ENCODE measurements at regions not wholly inside any gene's neighbourhood (a gene's known extent, or its start where the extent isn't known, plus 50 kb on each side); places are given as distances from the start of the nearest gene placed in this dataset.
A peak's percentile ranks its signal among the peaks of the same experiment; 100 is the strongest.

DNA sequence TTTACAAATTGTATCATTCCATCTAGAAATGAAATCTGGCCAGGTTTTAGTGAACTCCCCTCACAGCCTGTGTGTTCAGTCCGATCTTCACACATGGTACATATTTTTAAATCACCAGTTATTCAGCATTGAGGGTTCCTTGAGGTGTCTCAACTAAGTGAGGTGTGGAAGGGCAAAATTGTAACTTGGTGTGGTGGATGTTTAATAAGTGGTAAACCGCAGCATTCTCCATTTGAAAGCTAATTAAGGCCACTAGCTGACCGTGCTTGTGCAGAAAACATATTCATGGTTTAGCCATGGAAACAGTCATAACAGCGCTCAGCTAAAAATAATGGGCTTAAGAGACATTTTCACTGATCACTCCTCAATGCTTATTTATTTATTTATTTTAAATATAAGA lies 786.2 kb upstream of the FANCL start:
- DNase-seq: no peak

DNA sequence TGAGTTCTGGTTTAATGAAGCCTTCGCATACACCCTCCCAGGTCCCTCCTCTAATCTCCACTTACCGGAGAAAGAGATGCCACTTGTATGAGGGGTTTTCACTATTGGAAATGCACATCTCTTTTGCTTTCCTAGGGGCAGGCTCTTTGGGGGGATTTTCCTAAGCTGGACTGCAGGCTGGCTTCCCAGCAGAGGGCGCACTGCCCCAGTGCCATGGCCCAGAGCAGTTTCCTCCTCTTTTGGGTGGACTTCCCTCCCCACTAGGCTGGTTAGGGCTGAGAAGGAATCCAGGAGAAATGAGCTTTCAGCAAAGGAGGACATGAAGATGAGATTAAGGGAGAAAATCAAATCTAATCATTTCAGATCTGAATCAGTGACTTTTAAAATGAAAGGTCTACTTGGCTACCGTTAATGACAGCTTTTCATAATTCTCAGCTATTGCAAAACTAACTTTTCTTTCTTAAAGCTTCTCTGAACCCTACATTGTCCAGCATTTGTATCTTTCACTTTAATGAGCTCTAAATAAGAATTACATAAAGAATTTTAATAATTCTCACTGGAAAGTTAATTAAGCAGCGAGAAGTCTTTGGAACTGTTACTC lies 784.1 kb upstream of the FANCL start:
- DNase-seq: no peak

DNA sequence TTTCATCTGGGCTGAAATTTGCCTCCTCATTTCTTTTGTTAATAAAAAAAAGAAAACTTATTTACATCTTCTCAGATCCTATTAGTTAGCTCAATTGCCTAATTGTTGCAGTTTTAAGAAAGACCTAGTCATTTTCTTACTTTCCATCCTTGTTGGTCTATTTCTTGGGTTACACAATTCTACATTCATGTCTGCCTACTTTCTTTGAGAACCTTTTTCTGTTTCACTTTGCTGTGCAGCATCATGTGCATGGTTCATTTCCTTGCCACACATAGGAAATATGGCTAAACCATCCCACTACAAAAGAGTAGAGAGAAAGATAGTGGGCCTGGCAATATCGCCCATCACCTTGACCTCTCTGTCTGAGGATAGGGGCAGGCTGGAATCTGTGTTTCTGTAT lies 780.7 kb upstream of the FANCL start:
- DNase-seq: no peak

DNA sequence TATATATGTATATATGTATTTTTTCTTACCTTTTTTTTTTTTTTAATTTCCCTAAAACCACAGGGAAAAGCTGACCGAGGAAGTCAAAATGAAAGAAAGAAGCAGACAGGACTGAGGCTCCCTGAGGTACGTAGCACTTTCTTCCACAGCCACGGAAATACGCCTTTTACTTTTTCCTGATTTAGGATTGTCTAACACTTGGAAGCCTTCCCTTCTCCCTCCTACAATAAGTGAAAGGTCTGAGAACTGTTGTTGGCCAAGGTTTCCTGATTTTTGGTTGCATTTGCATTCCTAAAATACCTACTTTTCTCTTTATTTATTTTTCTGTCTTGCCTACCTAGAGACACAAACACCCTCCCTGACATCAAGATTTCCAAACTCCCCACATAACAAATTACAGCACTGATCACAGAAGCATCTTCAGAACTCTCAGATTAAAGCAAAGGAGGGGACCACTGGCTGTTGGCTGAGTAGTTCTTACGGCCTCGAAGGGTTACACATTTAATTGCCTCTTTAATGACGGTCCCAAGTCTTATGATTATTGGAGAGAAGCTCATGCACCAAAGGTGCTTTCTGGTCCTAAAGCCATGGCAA lies 778.5 kb upstream of the FANCL start:
- DNase-seq: no peak

GRCh38 chr2:59018737-59019136 lies 777.6 kb upstream of the FANCL start:
- no peak for DNase-seq

- DNase-seq: no peak
These were observed 773.9 kb upstream of the FANCL start for GRCh38 chr2:59015027-59015426.

GRCh38 chr2:59012971-59013370 lies 771.8 kb upstream of the FANCL start:
- no peak for DNase-seq

GRCh38 chr2:59012234-59012633 lies 771.1 kb upstream of the FANCL start:
- DNase-seq: no peak

DNA sequence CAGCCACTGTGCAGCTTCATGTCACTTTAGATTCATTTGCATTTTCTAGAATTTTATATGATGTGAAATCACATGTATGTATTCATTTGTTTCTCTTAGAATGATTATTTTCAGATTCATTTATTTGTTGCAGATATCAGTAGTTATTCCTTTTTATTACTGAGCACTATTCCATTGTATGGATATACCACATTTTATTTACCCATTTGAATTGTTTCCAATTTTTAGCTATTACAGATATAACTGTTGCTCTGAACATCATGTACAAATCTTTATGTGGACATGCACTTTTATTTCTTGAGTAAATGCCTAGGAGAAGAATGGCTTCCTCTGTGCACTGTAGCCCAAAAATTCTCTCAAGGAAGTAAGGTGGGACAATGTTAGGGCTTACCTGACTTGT lies 767.8 kb upstream of the FANCL start:
- DNase-seq: no peak

DNA sequence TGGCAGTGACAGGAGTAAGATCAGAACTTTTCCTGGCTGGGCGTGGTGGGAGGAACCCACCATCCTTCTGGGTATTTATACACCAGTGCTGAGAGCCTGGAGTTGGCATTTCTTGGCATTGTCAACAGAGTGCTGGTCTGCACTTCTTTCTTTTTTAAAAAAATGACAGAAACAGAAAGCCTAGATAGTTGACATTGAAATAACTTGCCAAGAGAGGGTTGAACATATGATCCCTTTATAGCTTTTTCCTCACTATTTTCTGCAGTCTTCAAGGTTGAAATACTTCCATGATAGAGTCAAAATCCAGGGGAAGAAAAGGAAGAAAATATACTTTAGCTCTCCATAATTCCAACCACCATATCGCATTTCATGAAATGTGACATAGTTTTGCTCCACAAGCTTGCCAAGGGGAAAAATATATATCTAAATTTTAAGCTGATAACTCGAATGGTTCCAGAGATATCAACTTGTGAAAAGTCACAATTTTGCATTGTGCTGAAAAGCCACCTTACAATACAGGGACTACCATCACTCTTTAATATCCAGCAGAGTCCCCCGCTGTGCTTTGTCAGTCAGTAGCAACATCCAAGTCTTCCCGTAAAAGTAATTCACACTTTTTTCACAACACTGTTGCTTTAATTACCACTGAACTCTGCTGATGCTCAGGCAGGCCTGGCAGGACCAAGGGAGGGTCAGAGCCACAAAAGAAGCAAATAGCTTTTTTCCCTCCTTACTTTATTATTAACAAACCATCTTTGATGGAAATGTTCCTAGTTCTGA lies 764.9 kb upstream of the FANCL start:
- no peak for DNase-seq

GRCh38 chr2:59004621-59005020 lies 763.5 kb upstream of the FANCL start:
- DNase-seq: no peak

DNA sequence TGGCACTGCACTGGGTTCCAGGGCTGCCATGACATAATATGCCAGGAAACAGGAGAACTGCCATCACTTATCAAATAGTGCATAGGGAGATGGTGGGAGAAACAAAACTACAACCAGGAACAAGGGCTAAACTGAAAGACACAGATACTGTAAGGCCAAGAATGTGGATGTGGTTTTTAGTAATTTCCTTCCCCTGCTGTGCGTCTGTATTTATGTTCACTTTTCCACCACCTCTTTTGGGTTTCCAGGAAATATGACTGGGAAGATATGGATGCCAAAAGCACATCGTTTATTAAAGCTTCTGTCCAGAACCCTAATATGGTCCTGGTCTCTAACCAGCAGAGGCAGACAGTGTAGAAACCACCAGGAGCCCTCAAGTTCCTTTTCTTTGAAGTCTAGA lies 759.7 kb upstream of the FANCL start:
- no peak for DNase-seq

DNA sequence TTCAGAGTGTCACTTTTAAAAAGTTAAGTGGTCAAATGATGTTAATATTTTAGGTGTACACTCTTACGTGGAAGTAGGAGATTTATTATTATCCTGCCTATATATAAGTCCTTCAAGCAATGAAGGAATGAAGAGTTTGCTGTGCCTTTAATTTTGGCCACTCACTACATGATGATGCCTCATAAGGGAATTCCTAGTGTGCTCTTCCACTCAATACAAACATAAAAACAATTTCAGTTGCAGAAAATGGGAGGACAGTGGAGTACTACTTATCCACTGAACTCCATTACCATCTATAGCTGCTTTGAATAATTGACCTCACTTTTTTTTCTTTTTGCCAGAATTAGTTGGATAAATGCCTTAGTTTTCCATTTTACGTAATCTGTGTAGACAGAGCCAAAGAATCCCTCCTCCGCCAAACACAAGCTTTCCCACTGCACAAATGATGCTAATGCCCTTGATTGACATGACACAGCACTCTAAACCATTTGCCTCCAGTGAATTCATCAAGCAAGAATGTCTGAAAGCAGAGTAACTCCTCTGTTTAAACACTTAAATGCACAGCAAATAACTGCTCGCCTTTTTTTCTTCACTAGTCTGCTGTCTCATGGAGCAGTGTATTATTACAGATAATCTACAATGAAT lies 751.1 kb upstream of the FANCL start:
- DNase-seq: no peak

- DNase-seq: no peak
These were observed 750.2 kb upstream of the FANCL start for GRCh38 chr2:58991357-58991756.

- DNase-seq: no peak
These were observed 744.4 kb upstream of the FANCL start for GRCh38 chr2:58985541-58985940.

GRCh38 chr2:58984731-58985130 lies 743.6 kb upstream of the FANCL start:
- DNase-seq: no peak

GRCh38 chr2:58983111-58983510 lies 742.0 kb upstream of the FANCL start:
- no peak for DNase-seq

GRCh38 chr2:58981237-58981636 lies 740.1 kb upstream of the FANCL start:
- DNase-seq: no peak

DNA sequence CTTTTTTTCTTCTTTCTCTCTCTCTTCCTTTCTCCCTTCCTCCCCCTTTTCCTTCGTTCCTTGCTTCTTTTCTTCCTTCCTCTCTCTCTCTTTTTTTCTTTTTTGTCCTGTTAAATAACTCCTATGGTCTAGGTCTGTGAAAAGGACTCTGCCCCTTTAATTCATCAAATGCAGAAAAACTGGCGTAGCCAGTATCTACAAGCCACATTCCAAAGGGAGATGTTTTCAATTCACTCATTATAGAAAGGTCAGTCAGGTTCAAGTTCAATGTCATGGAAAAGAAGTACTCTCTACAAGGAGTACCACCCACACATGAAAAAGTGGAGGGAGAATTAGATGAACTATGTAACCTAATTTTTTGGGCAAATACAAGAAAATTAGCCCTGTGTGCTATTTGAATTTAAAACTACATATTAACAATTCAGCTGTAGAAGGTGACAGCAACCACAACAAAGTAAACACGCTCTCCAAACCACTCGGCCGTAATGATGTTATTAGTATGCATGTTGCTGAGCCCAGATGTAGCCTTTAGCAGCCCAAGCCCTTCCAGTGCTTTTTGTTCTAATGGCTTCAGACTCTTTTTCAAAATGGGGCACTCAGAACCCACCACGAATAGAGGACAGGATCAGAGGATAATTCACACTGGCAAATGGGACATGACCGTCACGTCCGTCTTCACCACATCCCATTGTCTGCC lies 735.4 kb upstream of the FANCL start:
- DNase-seq: peak; percentile 46

DNA sequence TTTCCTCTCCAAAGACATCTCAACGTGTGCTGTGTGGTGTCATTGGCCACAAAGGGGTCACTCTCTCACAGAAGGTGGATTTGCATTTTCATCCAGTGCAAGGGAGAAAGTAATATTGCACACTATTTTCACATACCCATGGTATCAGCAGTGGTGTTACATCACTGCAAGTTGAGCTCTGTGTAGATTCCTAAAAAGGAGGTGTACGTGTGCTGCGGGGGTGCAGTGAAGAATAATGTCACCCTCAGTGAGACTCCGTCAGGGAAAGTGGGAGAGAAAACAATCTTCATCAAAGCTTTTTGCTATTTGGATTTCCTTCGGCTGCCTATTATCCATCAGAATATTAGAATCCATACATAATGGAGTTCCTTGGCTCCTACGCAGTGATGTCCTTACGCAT lies 733.8 kb upstream of the FANCL start:
- no peak for DNase-seq

DNA sequence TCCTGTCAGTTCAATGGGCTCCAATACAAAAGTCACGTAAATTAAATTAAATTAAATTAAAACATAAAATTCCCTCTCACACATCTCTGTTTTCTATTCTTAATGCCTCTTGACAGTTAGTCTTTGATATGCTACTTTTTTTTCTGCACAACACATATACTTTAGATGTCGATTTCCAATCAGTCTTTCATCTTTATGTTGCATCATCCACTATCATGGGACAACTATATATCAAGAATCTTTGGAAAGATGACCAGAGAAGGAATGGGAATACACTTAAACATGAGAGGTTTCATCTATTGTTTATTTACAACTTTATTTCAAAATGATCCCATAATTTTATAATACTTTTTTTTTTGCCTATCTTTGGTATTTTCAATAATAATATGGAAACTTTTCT lies 733.3 kb upstream of the FANCL start:
- no peak for DNase-seq

DNA sequence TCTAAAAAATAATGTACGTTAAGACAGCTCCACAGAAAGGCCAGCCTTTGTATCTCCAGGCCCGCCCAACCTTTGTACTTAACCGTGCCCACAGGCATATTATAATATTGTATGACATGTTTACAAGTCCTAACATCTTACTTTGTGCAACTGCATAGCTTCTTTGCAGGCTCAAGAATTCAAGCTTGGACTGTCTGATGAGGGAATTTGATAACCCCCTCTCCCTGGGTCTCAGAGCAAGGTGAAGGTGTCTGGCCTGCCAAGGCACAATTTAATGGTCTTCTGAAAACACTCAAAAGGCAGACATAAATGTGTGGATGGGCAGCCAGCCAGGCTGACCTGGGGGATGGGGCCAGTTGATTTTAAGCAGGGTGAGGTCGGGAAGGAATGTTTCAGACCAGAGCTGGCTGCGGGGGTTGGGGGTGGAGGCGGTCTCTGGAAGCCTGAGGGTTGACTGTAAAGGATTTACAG lies 732.7 kb upstream of the FANCL start:
- DNase-seq: no peak

DNA sequence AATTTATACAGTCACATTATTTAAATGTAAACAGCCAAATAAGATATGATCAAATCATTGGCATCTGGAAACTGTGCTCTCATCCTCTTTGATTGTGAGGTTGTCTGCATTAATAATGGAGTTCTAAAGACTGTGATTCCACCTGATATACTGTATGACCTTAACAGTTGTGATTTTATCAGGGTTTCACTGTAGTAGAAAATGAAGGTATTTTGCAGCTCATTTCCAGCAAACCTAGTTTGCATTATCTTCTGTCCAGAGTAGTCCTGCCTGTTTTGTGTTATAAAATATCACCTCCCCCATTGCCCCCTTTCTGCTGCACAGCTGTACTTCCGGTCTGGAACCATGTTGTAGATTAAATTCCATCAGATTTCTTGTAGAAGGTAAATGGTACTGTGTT lies 731.6 kb upstream of the FANCL start:
- no peak for DNase-seq

All from NCI-H510A (cell line).